Neural cell (in vitro differentiated cells): ENCODE measurements at regions not wholly inside any gene's neighbourhood (a gene's known extent, or its start where the extent isn't known, plus 50 kb on each side); places are given as distances from the start of the nearest gene placed in this dataset.

Experiments
- H2AFZ ChIP-seq: fragments of 200-600, 300-800 bp; sonication (generic), shearing (Covaris generic); 2 replicates; pipeline ENCODE4 v1.6.0; 2014; ENCODE audit warnings: low read depth, mild to moderate bottlenecking, antibody characterized with exemption, low read length, moderate library complexity
- H3F3A ChIP-seq: fragments of 200-600 bp; shearing (Covaris generic); 2 replicates; pipeline ENCODE4 v1.6.1; 2016; ENCODE audit warnings: mild to moderate bottlenecking, moderate library complexity, mixed read lengths, antibody characterized with exemption, low read length; ENCODE audit not compliant: insufficient read depth, poor library complexity, severe bottlenecking
- H3K27ac ChIP-seq: fragments of 200-600, 300-800 bp; sonication (generic), shearing (Covaris generic); 2 replicates; pipeline ENCODE4 v1.5.1; 2014; ENCODE audit warnings: mild to moderate bottlenecking, low read length, moderate library complexity
- H3K27me3 ChIP-seq: fragments of 300-800, 200-600 bp; sonication (generic), shearing (Covaris generic); 2 replicates; pipeline ENCODE4 v1.6.0; 2014; ENCODE audit warnings: mild to moderate bottlenecking, low read depth, low read length, moderate library complexity; ENCODE audit not compliant: insufficient read depth
- H3K36me3 ChIP-seq: fragments of 300-800, 200-600 bp; sonication (generic), shearing (Covaris generic); 2 replicates; pipeline ENCODE4 v1.5.1; 2014; ENCODE audit warnings: mild to moderate bottlenecking, antibody characterized with exemption, low read length, moderate library complexity; ENCODE audit not compliant: insufficient read depth
- H3K4me2 ChIP-seq: fragments of 300-800, 200-600 bp; sonication (generic), shearing (Covaris generic); 2 replicates; pipeline ENCODE4 v1.6.0; 2014; ENCODE audit warnings: mild to moderate bottlenecking, low read length
- H3K4me3 ChIP-seq: fragments of 300-800, 200-600 bp; sonication (generic), shearing (Covaris generic); 2 replicates; pipeline ENCODE4 v1.5.1; 2014; ENCODE audit warnings: mild to moderate bottlenecking, low read length, moderate library complexity
- H3K79me2 ChIP-seq: fragments of 200-600 bp; shearing (Covaris generic); replicated peaks from 2 replicates; pipeline ENCODE4 v1.6.0; 2014; ENCODE audit warnings: mild to moderate bottlenecking, low read length, moderate library complexity; ENCODE audit not compliant: insufficient read depth
- H3K9ac ChIP-seq: fragments of 300-800, 200-600 bp; sonication (generic), shearing (Covaris generic); 2 replicates; pipeline ENCODE4 v1.6.1; 2016; ENCODE audit warnings: mild to moderate bottlenecking, low read length, mixed read lengths
- H3K9me2 ChIP-seq: fragments of 200-600 bp; shearing (Covaris generic); 2 replicates; pipeline ENCODE4 v1.6.1; 2016; ENCODE audit warnings: mild to moderate bottlenecking, low read length, mixed read lengths; ENCODE audit not compliant: insufficient read depth
- H3K9me3 ChIP-seq: fragments of 200-600, 300-800 bp; sonication (generic), shearing (Covaris generic); 2 replicates; pipeline ENCODE4 v1.6.1; 2016; ENCODE audit warnings: mild to moderate bottlenecking, mixed run types, low read length, moderate library complexity, mixed read lengths
- H4K20me1 ChIP-seq: fragments of 200-600 bp; shearing (Covaris generic); 2 replicates; pipeline ENCODE4 v1.6.1; 2016; ENCODE audit warnings: mild to moderate bottlenecking, mixed run types; ENCODE audit not compliant: insufficient read depth
- EP300 ChIP-seq: fragments of 450-650 bp; conservative IDR thresholded peaks from 2 replicates; pipeline ENCODE4 v1.6.1; 2014; ENCODE audit warnings: antibody characterized with exemption, mild to moderate bottlenecking, moderate library complexity; ENCODE audit not compliant: poor library complexity, severe bottlenecking
- EZH2 ChIP-seq: fragments of 200-600, 300-800 bp; shearing (Covaris generic), sonication (generic); IDR thresholded peaks from 2 replicates; pipeline ENCODE4 v1.6.1; 2014; ENCODE audit warnings: antibody characterized with exemption, low read length, borderline replicate concordance, mild to moderate bottlenecking; ENCODE audit not compliant: insufficient read depth, poor library complexity, severe bottlenecking
- MXI1 ChIP-seq: fragments of 450-650 bp; conservative IDR thresholded peaks from 2 replicates; pipeline ENCODE4 v1.6.1; 2014; ENCODE audit warnings: antibody characterized with exemption, mild to moderate bottlenecking; ENCODE audit not compliant: poor library complexity, severe bottlenecking
- POLR2AphosphoS5 ChIP-seq: IDR thresholded peaks from 2 replicates; pipeline ENCODE4 v1.6.1; 2012
- RAD21 ChIP-seq: fragments of 450-650 bp; conservative IDR thresholded peaks from 2 replicates; pipeline ENCODE4 v1.6.1; 2014; ENCODE audit warnings: antibody characterized with exemption, mild to moderate bottlenecking, moderate library complexity
- SMC3 ChIP-seq: fragments of 450-650 bp; conservative IDR thresholded peaks from 2 replicates; pipeline ENCODE4 v1.6.1; 2014; ENCODE audit warnings: antibody characterized with exemption, mild to moderate bottlenecking, moderate library complexity; ENCODE audit not compliant: poor library complexity
- TAF1 ChIP-seq: IDR thresholded peaks from 2 replicates; pipeline ENCODE4 v1.6.1; 2012; ENCODE audit warnings: low read depth
- TF ChIP-seq, protein P1 (sequence below): fragments of 450-650 bp; IDR thresholded peaks from 2 replicates; pipeline ENCODE4 v1.5.1; 2014; ENCODE audit warnings: antibody characterized with exemption, mild to moderate bottlenecking, moderate library complexity; ENCODE audit not compliant: poor library complexity, severe bottlenecking
- TF ChIP-seq, protein P2 (sequence below): IDR thresholded peaks from 2 replicates; pipeline ENCODE4 v1.6.1; 2012; ENCODE audit warnings: borderline replicate concordance

DNA sequence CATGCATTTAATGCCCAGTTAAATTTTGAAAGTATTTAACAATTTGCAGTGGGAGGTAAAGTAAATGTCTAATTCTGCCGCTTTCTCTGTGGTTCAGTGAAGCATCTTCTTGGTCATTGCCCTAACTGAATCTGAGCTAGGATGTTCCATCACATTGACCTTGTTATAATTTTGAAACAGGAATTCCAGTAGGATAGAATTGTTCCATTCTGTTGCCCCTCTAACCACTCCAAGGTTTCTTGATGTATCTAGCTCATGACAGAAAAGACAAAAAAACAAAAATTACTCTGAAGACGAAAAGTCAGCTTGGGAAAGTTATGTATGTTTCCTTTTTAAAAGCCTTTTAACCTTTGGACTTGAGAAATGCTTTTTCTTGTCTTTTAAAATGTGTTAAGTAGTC lies 297.0 kb upstream of the FAT1 start:
- no peaks in the 10 kb centered on the region for H3K9me2 ChIP-seq
- H3K79me2 ChIP-seq: no peaks in the 10 kb centered on the region
- H3K9ac ChIP-seq: no peak overlapping the region
- H3K4me2 ChIP-seq: no peak overlapping the region
- no peaks in the 10 kb centered on the region for H3K9me3 ChIP-seq
- no peak overlapping the region for H3K4me3 ChIP-seq
- no peak overlapping the region for H2AFZ ChIP-seq
- TF ChIP-seq, protein P1, sequence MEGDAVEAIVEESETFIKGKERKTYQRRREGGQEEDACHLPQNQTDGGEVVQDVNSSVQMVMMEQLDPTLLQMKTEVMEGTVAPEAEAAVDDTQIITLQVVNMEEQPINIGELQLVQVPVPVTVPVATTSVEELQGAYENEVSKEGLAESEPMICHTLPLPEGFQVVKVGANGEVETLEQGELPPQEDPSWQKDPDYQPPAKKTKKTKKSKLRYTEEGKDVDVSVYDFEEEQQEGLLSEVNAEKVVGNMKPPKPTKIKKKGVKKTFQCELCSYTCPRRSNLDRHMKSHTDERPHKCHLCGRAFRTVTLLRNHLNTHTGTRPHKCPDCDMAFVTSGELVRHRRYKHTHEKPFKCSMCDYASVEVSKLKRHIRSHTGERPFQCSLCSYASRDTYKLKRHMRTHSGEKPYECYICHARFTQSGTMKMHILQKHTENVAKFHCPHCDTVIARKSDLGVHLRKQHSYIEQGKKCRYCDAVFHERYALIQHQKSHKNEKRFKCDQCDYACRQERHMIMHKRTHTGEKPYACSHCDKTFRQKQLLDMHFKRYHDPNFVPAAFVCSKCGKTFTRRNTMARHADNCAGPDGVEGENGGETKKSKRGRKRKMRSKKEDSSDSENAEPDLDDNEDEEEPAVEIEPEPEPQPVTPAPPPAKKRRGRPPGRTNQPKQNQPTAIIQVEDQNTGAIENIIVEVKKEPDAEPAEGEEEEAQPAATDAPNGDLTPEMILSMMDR: no peak
- no peak for TF ChIP-seq POLR2AphosphoS5
- no peaks in the 10 kb centered on the region for H3F3A ChIP-seq
- H4K20me1 ChIP-seq: no peaks in the 10 kb centered on the region
- H3K36me3 ChIP-seq: no peaks in the 10 kb centered on the region
- no peaks in the 10 kb centered on the region for H3K27me3 ChIP-seq
- H3K27ac ChIP-seq: no peak overlapping the region

- H3K9me2 ChIP-seq: no peaks in the 10 kb centered on the region
- H3K79me2 ChIP-seq: no peaks in the 10 kb centered on the region
- H3K4me2 ChIP-seq: no peak overlapping the region
- H3K27ac ChIP-seq: no peak overlapping the region
- H3K4me3 ChIP-seq: no peak overlapping the region
- TF ChIP-seq TAF1 (no peak), POLR2AphosphoS5 (no peak), RAD21 (no peak), EZH2 (no peak), EP300 (no peak), SMC3 (no peak), MXI1 (no peak)
- TF ChIP-seq, protein P1: no peak
- TF ChIP-seq, protein P2, sequence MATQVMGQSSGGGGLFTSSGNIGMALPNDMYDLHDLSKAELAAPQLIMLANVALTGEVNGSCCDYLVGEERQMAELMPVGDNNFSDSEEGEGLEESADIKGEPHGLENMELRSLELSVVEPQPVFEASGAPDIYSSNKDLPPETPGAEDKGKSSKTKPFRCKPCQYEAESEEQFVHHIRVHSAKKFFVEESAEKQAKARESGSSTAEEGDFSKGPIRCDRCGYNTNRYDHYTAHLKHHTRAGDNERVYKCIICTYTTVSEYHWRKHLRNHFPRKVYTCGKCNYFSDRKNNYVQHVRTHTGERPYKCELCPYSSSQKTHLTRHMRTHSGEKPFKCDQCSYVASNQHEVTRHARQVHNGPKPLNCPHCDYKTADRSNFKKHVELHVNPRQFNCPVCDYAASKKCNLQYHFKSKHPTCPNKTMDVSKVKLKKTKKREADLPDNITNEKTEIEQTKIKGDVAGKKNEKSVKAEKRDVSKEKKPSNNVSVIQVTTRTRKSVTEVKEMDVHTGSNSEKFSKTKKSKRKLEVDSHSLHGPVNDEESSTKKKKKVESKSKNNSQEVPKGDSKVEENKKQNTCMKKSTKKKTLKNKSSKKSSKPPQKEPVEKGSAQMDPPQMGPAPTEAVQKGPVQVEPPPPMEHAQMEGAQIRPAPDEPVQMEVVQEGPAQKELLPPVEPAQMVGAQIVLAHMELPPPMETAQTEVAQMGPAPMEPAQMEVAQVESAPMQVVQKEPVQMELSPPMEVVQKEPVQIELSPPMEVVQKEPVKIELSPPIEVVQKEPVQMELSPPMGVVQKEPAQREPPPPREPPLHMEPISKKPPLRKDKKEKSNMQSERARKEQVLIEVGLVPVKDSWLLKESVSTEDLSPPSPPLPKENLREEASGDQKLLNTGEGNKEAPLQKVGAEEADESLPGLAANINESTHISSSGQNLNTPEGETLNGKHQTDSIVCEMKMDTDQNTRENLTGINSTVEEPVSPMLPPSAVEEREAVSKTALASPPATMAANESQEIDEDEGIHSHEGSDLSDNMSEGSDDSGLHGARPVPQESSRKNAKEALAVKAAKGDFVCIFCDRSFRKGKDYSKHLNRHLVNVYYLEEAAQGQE: no peak
- H3K9me3 ChIP-seq: no peaks in the 10 kb centered on the region
- H3K27me3 ChIP-seq: no peaks in the 10 kb centered on the region
- H3K9ac ChIP-seq: no peak overlapping the region
- H3K36me3 ChIP-seq: no peaks in the 10 kb centered on the region
- no peaks in the 10 kb centered on the region for H4K20me1 ChIP-seq
- H2AFZ ChIP-seq: no peak overlapping the region
- H3F3A ChIP-seq: no peaks in the 10 kb centered on the region
Observed at GRCh38 chr4:187021436-187022205, 298.0 kb upstream of the FAT1 start.
